NCI-H524 treated with DMSO at 0.1 percent for 48 hours (cell line): ENCODE measurements at regions not wholly inside any gene's neighbourhood (a gene's known extent, or its start where the extent isn't known, plus 50 kb on each side); places are given as distances from the start of the nearest gene placed in this dataset.
"Not testable (repeated sequence)": the region's sequence is repeated elsewhere in the genome, so short reads cannot be mapped to it uniquely, and the experiment has no call there.

Source experiments
- DNase-seq: peaks from one replicate; lab custom pipeline; 2025; lab: John Stamatoyannopoulos, UW

GRCh38 chr21:15278279-15278678 lies 213.5 kb upstream of the NRIP1 start:
- no peak for DNase-seq

GRCh38 chr21:15278851-15279250 lies 214.1 kb upstream of the NRIP1 start:
- DNase-seq: no peak

GRCh38 chr21:15279482-15279881 lies 214.7 kb upstream of the NRIP1 start:
- no peak for DNase-seq

- no peak for DNase-seq
Observed at GRCh38 chr21:15281714-15282113, 216.9 kb upstream of the NRIP1 start.

GRCh38 chr21:15282665-15283064 lies 217.9 kb upstream of the NRIP1 start:
- no peak for DNase-seq

GRCh38 chr21:15283138-15283537 lies 218.3 kb upstream of the NRIP1 start:
- DNase-seq: no peak

GRCh38 chr21:15283789-15284188 lies 219.0 kb upstream of the NRIP1 start:
- DNase-seq: no peak

GRCh38 chr21:15285556-15285955 lies 220.8 kb upstream of the NRIP1 start:
- DNase-seq: no peak

GRCh38 chr21:15289246-15289645 lies 224.4 kb upstream of the NRIP1 start:
- DNase-seq: no peak

- peak; percentile 37 for DNase-seq
Observed at GRCh38 chr21:15289896-15290841, 225.4 kb upstream of the NRIP1 start.

GRCh38 chr21:15291621-15292266 lies 226.9 kb upstream of the NRIP1 start:
- no peak for DNase-seq

- no peak for DNase-seq
Observed at GRCh38 chr21:15293240-15293639, 228.4 kb upstream of the NRIP1 start.

- DNase-seq: no peak
Observed at GRCh38 chr21:15295875-15296274, 231.1 kb upstream of the NRIP1 start.

GRCh38 chr21:15297824-15298223 lies 233.0 kb upstream of the NRIP1 start:
- no peak for DNase-seq

GRCh38 chr21:15298306-15298705 lies 233.5 kb upstream of the NRIP1 start:
- DNase-seq: no peak

- not testable (repeated sequence) for DNase-seq
Observed at GRCh38 chr21:15298755-15299154, 234.0 kb upstream of the NRIP1 start.

GRCh38 chr21:15300131-15300530 lies 235.3 kb upstream of the NRIP1 start:
- DNase-seq: no peak

- no peak for DNase-seq
Observed at GRCh38 chr21:15301014-15301413, 236.2 kb upstream of the NRIP1 start.

- DNase-seq: no peak
Observed at GRCh38 chr21:15301736-15302135, 236.9 kb upstream of the NRIP1 start.

GRCh38 chr21:15306271-15306670 lies 241.5 kb upstream of the NRIP1 start:
- no peak for DNase-seq

- DNase-seq: no peak
Observed at GRCh38 chr21:15308333-15308732, 243.5 kb upstream of the NRIP1 start.

- no peak for DNase-seq
Observed at GRCh38 chr21:15309022-15309590, 244.3 kb upstream of the NRIP1 start.

- DNase-seq: no peak
Observed at GRCh38 chr21:15309721-15310120, 244.9 kb upstream of the NRIP1 start.
